HG03571 (cell line): ENCODE measurements at regions not wholly inside any gene's neighbourhood (a gene's known extent, or its start where the extent isn't known, plus 50 kb on each side); places are given as distances from the start of the nearest gene placed in this dataset.
"Not testable (repeated sequence)": the region's sequence is repeated elsewhere in the genome, so short reads cannot be mapped to it uniquely, and the experiment has no call there.

Source experiments
- ATAC-seq: cut with Tn5 transposase; IDR thresholded peaks from one replicate; pipeline ENCODE4 v1.9.1; 2021; ENCODE audit not compliant: unreplicated experiment

DNA sequence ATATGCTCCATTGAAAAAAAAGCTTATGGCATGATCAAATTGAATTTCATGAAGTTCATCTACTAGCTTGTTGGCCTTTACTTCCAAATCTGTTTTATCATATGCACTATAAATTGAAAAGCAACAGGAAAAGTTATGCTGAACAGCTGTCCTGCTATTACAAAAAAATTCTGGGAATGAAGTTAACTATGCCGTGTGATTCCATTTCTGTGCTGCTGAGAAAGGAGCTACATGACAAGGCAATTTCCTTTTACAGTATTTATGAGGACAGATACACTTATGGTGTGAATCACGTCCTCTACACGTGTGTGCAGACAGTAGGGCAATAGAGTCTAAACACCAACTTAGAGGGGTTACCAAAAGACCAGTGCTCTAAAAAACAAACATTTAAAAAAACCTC is 426.5 kb upstream of the AKR1E2 start:
- no peak for ATAC-seq

DNA sequence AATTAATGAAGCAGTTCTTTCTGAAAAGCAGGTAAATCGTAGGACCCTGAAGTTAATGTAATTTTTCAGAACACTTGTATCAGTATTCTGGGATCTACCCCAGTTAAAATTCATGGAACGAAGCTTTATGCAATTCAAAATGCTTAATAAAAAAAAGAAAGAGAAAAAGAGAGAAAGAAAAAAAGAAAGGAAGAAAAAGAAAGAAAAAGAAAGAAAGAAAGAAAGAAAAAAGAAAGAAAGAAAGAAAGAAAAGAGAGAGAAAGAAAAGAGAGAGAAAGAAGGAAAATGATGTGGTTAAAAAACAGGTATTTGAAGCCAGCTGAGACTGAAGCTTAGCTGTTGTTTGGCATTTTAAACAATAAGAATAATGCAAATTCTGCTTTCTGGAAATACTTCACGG is 427.4 kb upstream of the AKR1E2 start:
- no peak for ATAC-seq

GRCh38 chr10:4397337-4397736 is 428.7 kb upstream of the AKR1E2 start:
- ATAC-seq: no peak

GRCh38 chr10:4396401-4397283 is 429.4 kb upstream of the AKR1E2 start:
- no peak for ATAC-seq

DNA sequence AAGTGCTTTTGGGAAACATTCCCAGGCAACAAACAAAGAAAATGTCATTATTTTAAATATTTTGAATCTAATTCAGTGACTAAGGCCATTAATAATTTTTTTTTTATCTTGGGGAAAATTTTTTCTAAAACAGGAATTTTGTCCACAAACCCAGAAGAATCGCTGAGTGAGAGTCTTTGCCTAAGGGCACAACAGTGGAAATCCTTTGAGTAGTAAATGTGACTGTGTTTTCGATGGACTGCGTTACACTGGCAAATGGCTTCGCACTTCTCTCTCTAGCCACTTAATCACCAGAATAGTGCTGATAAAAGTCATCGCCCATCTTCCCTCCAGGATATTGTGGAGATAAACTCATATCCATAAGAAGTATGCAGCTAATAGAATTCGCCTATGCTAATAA is 430.3 kb upstream of the AKR1E2 start:
- no peak for ATAC-seq

DNA sequence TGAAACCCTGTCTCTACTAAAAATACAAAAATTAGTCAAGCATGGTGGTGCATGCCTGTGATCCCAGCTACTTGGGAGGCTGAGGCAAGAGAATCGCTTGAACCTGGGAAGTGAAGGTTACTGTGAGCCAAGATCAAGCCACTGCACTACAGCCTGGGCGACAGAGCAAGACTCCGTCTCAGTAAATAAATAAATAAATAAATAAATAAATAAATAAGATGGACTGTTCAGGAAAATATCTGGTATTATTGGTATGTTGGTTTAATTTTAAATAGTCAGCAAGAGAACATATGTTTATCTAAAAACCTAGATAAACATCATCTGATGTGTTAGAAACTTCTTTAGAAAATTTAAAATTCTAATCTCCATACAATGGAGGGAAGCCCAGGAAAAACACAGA is 431.6 kb upstream of the AKR1E2 start:
- ATAC-seq: not testable (repeated sequence)

GRCh38 chr10:4391683-4392082 is 434.3 kb upstream of the AKR1E2 start:
- no peak for ATAC-seq

DNA sequence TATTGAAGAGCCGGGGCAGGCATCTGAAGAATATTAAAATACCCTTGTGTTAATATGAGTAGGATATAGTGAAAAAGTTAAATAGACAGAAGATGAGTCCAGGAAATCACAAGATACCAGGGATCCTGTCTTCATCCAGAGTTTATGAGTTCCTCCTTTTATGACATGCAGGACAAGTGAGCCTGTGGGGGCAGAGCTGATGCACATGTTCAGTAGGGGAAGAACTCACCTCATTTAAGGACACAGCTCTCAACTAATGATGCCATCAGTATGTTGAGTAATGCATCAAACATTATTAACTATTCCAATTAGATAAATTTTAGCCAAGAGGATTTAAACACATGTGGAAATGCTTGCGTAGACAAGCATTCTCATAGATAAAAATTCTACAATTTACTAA is 435.8 kb upstream of the AKR1E2 start:
- ATAC-seq: no peak

GRCh38 chr10:4385231-4385870 is 440.7 kb upstream of the AKR1E2 start:
- no peak for ATAC-seq

DNA sequence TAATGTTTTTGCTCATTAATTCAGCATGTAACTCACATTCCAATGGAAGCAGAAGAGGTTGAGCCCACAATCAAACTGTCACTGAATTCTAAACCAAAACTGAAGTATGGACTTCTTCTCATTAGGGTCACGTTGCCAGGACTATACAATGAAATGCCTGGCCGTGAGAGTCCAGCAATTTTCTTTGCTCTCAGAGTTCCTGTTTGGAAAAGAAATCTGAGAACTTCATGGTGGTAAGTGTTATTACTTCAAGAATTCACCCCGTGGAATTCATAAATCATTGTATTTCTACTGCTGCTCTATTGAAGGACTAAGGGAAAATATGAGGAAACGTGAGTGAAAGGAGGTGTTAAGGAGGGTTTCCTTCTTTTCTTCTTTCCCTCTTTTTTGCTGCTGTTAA is 441.8 kb upstream of the AKR1E2 start:
- no peak for ATAC-seq

DNA sequence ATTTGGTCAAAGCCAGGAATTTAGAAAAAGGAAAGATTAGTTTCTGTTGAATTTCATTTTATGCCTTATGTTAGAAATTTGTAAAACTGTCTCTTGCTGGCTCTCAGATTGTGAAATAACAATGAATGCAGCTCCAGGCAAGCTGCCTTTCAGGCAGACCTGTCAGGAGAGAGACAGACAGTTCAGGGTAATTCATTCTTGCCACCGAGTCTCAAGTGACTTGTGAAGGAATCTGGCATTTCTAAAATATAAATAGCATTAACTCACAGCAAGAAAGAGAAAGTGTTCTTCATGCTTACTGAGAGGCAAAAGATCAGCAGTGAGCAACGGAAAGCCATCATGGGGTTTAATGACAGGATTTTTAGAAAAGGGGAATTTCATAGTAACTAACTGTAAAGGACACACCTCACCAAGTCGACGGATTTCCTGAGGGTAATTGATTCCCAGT is 442.3 kb upstream of the AKR1E2 start:
- no peak for ATAC-seq

DNA sequence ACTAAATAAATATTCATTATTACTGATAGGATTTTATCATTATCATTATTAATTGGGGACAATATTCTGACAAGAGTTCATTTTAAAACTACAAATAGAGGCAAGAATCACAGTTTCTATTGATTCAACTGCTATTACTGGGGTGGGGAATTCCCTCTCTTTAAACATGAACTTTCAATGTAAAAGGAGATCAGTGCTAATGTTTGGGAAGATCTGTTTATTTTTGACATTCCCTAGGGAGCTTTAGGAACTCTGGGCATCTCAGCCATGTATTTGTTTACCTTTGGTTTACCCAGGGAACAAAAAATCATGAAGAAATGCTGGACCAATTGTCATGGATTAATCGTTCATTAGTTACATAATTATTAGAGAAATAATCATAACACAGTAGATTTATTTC is 443.2 kb upstream of the AKR1E2 start:
- no peak for ATAC-seq

- ATAC-seq: no peak
These were observed 452.4 kb upstream of the AKR1E2 start for GRCh38 chr10:4373612-4374011.

DNA sequence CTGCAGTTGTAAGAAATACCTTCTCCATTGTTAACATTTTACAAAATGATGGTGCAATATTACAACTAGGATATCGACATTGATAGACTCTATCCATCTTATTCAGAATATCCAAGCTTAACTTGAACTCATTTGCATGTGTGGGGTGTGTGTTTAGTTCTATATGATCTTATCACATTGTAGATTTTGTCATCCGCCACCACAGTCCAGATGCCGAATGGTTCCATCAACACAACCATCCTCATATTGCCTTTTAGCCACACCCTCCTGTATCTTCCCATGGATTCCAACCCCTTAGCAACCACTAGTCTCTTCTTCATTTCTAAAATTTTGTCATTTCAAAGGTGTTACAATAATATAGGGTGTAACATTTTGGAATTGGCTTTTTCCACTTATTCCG is 452.9 kb upstream of the AKR1E2 start:
- no peak for ATAC-seq

GRCh38 chr10:4372601-4373000 is 453.4 kb upstream of the AKR1E2 start:
- ATAC-seq: no peak

DNA sequence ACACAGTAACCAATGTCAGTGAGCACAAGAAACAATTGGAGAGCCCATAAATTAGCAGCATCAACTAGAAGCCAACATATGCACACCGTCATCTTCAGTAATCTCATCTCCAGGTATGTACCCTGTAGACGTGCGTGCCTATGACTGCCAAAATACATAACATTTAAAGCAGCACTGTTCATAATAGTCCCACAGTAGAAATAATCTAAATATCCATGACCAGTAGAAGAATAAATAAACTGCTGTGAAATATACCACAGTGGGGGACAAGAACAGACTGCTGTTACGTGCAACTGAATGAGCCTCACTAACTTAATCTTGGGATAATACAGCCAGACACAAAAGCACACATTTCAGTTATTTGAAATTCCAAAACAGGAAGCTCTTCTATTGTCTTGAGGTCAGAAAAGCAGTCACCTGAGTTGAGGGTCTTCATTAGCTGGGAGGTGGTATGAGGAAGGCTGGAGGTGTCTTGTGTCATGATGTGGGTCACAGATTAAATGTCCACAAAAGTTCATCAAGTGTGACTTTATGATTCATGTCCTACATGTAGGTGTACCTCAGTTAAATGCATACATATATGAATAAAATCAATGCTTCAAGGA is 454.2 kb upstream of the AKR1E2 start:
- no peak for ATAC-seq

DNA sequence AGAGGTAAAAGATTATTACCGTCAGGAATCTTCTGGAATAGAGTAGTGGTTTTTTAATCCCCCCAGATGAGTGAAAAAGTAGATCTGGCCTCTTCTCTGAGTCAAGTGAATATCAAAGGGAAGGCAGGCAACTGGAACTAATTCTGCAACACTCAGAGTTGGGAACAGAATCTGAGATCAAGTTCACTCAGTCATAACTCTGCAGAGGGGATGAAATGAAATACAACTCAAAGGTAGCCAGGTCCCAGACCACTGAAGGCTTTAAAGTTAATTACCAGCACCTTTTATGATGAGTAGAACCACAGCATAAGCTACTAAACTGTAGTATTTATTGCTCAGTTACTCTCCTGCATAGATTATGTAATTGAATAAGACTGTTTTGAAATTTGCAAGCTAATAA is 455.6 kb upstream of the AKR1E2 start:
- ATAC-seq: no peak

- no peak for ATAC-seq
These were observed 464.4 kb upstream of the AKR1E2 start for GRCh38 chr10:4361581-4361980.

DNA sequence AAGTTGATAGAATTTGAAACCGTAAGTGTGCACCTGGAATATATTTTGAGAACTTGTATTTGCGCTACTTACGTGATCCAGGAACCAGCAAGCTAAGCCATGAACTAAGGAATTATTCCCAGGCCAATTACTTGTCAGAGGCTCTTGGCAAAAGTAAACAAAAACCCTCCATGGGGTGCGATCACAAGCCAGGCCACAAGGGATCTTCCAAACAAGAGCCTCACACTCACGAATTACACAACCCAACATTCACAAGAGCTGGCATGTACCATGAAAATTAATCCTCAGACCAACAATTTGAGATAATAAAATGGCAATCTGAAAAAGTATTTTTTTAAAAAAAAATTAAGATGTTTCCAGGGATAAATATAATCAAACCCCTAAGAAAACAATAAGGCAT is 467.0 kb upstream of the AKR1E2 start:
- no peak for ATAC-seq

- no peak for ATAC-seq
These were observed 468.1 kb upstream of the AKR1E2 start for GRCh38 chr10:4357911-4358310.

GRCh38 chr10:4355350-4355749 is 470.7 kb upstream of the AKR1E2 start:
- no peak for ATAC-seq

- ATAC-seq: no peak
These were observed 471.6 kb upstream of the AKR1E2 start for GRCh38 chr10:4354382-4354812.
